AG09309 (cell line): ENCODE measurements at regions not wholly inside any gene's neighbourhood (a gene's known extent, or its start where the extent isn't known, plus 50 kb on each side); places are given as distances from the start of the nearest gene placed in this dataset.

Experiments
- DNase-seq: peaks from one replicate; pipeline ENCODE4 v3.0.0-alpha.2; 2010; ENCODE audit warnings: low read depth
- H3K4me3 ChIP-seq: 2 replicates; pipeline ENCODE4 v1.5.1; 2011; ENCODE audit warnings: mild to moderate bottlenecking, low read depth, low read length, moderate library complexity; ENCODE audit not compliant: control insufficient read depth
- CTCF ChIP-seq: IDR thresholded peaks from 2 replicates; pipeline ENCODE4 v1.5.1; 2011; ENCODE audit warnings: mild to moderate bottlenecking, low read depth, low read length, inconsistent platforms; ENCODE audit not compliant: insufficient read depth, control insufficient read depth; ENCODE audit errors: missing control alignments

- TF ChIP-seq CTCF: peak; percentile 69
- no peak overlapping the region for H3K4me3 ChIP-seq
- DNase-seq: no peak
Observed at GRCh38 chr3:22960105-22960984, 242.8 kb upstream of the UBE2E2 start.

GRCh38 chr3:22962244-22962643 is 240.9 kb upstream of the UBE2E2 start:
- no peak for DNase-seq
- no peak for TF ChIP-seq CTCF
- no peak overlapping the region for H3K4me3 ChIP-seq

- no peak overlapping the region for H3K4me3 ChIP-seq
- no peak for DNase-seq
- TF ChIP-seq CTCF: no peak
Observed at GRCh38 chr3:22966349-22966748, 236.8 kb upstream of the UBE2E2 start.

- H3K4me3 ChIP-seq: no peak overlapping the region
- DNase-seq: no peak
- TF ChIP-seq CTCF: no peak
Observed at GRCh38 chr3:22969276-22969675, 233.9 kb upstream of the UBE2E2 start.

GRCh38 chr3:22971497-22971896 is 231.6 kb upstream of the UBE2E2 start:
- no peak overlapping the region for H3K4me3 ChIP-seq
- no peak for TF ChIP-seq CTCF
- no peak for DNase-seq

GRCh38 chr3:22977042-22977441 is 226.1 kb upstream of the UBE2E2 start:
- no peak for DNase-seq
- H3K4me3 ChIP-seq: no peak overlapping the region
- TF ChIP-seq CTCF: no peak

- TF ChIP-seq CTCF: no peak
- no peak overlapping the region for H3K4me3 ChIP-seq
- no peak for DNase-seq
Observed at GRCh38 chr3:22977650-22978289, 225.4 kb upstream of the UBE2E2 start.
